NB4 (cell line): ENCODE measurements at regions not wholly inside any gene's neighbourhood (a gene's known extent, or its start where the extent isn't known, plus 50 kb on each side); places are given as distances from the start of the nearest gene placed in this dataset.
"Not testable (repeated sequence)": the region's sequence is repeated elsewhere in the genome, so short reads cannot be mapped to it uniquely, and the experiment has no call there.

Experiments used
- DNase-seq: peaks from one replicate; pipeline ENCODE4 v3.0.0; 2010; ENCODE audit warnings: low read depth
- H3K4me3 ChIP-seq: one replicate; pipeline ENCODE4 v1.5.1; 2011; ENCODE audit warnings: mild to moderate bottlenecking, low read depth, low read length, moderate library complexity
- MYC ChIP-seq: IDR thresholded peaks from 2 replicates; pipeline ENCODE4 v1.6.1; 2011; ENCODE audit warnings: low read depth, low read length
- POLR2A ChIP-seq: IDR thresholded peaks from 2 replicates; pipeline ENCODE4 v1.6.1; 2011; ENCODE audit warnings: mild to moderate bottlenecking; ENCODE audit not compliant: insufficient read length; ENCODE audit errors: extremely low read depth
- TF ChIP-seq, protein P1 (sequence below): IDR thresholded peaks from 2 replicates; pipeline ENCODE4 v1.6.1; 2011; ENCODE audit warnings: low read depth, low read length
- TF ChIP-seq, protein P2 (sequence below): IDR thresholded peaks from one replicate; pipeline ENCODE4 v1.5.1; 2012; ENCODE audit warnings: low read depth, low read length

- DNase-seq, result no peak
- TF ChIP-seq, protein P1, sequence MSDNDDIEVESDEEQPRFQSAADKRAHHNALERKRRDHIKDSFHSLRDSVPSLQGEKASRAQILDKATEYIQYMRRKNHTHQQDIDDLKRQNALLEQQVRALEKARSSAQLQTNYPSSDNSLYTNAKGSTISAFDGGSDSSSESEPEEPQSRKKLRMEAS, result no peak
- TF ChIP-seq MYC (no peak), POLR2A (no peak)
- TF ChIP-seq, protein P2, sequence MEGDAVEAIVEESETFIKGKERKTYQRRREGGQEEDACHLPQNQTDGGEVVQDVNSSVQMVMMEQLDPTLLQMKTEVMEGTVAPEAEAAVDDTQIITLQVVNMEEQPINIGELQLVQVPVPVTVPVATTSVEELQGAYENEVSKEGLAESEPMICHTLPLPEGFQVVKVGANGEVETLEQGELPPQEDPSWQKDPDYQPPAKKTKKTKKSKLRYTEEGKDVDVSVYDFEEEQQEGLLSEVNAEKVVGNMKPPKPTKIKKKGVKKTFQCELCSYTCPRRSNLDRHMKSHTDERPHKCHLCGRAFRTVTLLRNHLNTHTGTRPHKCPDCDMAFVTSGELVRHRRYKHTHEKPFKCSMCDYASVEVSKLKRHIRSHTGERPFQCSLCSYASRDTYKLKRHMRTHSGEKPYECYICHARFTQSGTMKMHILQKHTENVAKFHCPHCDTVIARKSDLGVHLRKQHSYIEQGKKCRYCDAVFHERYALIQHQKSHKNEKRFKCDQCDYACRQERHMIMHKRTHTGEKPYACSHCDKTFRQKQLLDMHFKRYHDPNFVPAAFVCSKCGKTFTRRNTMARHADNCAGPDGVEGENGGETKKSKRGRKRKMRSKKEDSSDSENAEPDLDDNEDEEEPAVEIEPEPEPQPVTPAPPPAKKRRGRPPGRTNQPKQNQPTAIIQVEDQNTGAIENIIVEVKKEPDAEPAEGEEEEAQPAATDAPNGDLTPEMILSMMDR, result no peak
- no peak overlapping the region for H3K4me3 ChIP-seq
These were observed 375.6 kb upstream of the SALL1 start for GRCh38 chr16:51526621-51527020.

GRCh38 chr16:51524555-51525373 lies 373.7 kb upstream of the SALL1 start:
- DNase-seq, result peak; percentile 7
- TF ChIP-seq, protein P2, result no peak
- no peak for TF ChIP-seq MYC
- TF ChIP-seq, protein P1, result no peak
- no peak for TF ChIP-seq POLR2A

DNA sequence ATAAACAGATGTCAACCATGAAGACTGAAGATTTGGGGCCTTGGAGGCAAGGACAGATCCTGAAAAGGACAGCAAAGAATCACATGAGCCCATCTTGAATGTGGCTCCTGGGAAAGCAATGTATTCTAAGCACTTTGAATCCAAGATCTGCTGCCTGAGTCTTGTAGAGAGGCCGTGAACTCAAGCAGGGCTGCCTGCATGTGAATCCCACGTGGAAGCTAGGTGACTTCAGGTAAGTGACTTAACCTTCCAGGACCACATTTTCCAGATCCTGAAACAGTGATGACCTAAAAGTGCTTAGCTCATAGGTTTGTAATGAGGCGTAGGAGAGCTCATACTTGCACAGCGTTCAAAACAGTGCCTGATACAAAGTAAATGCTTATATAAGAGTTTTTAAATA lies 373.0 kb upstream of the SALL1 start:
- no peak overlapping the region for H3K4me3 ChIP-seq
- TF ChIP-seq, protein P1, result no peak
- no peak for TF ChIP-seq MYC
- TF ChIP-seq, protein P2, result no peak
- no peak for DNase-seq

More at GRCh38 chr16:51524555-51525373, 373.7 kb upstream of the SALL1 start:
- H3K4me3 ChIP-seq, result no peak overlapping the region

- TF ChIP-seq POLR2A, result no peak
- TF ChIP-seq MYC, result no peak
- TF ChIP-seq, protein P2, result no peak
- TF ChIP-seq, protein P1, result no peak
These were observed 372.3 kb upstream of the SALL1 start for GRCh38 chr16:51523400-51523799.

DNA sequence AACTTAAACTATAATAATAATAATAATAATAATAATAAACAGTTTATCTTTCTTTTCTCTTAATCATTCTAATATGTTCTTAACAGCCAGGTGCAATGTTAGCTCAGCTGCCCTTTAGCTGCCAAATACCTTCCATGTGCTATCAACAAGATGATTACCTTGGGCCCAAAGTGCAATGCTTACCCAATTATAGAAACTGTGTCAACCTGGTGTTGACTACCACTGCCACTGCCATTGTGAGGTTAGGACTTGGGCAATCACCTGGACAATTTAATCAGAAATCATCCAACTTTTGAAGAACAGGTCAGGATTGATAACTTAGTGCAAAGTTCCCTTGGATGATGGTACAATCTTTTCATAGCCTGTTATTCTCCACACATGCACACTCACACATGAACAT lies 371.8 kb upstream of the SALL1 start:
- TF ChIP-seq POLR2A (no peak), MYC (no peak)
- TF ChIP-seq, protein P2, result no peak
- TF ChIP-seq, protein P1, result no peak
- no peak for DNase-seq
- no peak overlapping the region for H3K4me3 ChIP-seq

More at GRCh38 chr16:51523400-51523799, 372.3 kb upstream of the SALL1 start:
- H3K4me3 ChIP-seq, result no peak overlapping the region
- no peak for DNase-seq

GRCh38 chr16:51516960-51517359 lies 365.9 kb upstream of the SALL1 start:
- not testable (repeated sequence) for DNase-seq

More at GRCh38 chr16:51516960-51517359, 365.9 kb upstream of the SALL1 start:
- not testable (repeated sequence) for H3K4me3 ChIP-seq
